ENCODE measurements at regions not wholly inside any gene's neighbourhood (a gene's known extent, or its start where the extent isn't known, plus 50 kb on each side); places are given as distances from the start of the nearest gene placed in this dataset.
"Not testable (repeated sequence)": the region's sequence is repeated elsewhere in the genome, so short reads cannot be mapped to it uniquely, and the experiment has no call there.

DNA sequence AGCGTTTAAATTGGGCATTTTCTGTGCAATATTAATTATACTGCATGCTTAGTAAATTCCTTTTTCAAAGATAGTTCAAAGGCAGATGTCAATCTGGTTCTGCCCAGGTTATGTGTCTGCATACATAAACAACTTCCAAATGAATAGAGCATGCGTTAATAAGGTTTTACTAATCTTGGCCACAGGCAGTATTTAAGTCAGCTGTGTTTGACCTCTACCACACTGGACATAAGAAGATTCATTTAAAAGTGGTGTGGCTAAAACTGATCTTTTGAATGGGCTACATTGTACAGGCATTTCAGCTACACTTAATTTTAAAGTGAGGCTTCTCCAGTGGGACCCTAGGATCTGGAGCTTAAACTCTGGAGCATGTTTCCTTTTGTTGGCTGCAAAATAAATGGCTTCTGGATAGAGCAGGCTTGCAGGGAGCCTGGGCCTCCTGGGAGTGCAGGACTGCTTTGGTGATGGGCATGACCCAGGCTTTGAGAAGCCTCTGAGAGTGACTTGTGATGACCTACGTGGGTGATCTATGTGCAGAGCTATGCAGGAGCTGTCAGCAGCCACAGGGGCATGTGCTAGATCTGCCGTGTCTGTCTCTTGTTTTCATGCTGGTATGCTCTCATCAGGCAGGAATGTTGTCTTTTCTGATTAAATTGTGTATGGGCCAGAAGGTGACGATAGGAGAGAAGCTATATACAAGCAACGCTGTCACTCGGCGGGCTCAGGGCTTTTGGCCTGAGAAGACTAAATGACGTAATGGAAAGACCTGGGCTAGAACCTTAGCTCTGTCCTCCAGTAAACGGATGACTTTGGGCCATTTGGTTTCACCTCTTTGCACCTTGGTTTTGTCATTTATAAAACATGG, 331.2 kb downstream of the QKI start:
- DNase-seq: no peak

DNA sequence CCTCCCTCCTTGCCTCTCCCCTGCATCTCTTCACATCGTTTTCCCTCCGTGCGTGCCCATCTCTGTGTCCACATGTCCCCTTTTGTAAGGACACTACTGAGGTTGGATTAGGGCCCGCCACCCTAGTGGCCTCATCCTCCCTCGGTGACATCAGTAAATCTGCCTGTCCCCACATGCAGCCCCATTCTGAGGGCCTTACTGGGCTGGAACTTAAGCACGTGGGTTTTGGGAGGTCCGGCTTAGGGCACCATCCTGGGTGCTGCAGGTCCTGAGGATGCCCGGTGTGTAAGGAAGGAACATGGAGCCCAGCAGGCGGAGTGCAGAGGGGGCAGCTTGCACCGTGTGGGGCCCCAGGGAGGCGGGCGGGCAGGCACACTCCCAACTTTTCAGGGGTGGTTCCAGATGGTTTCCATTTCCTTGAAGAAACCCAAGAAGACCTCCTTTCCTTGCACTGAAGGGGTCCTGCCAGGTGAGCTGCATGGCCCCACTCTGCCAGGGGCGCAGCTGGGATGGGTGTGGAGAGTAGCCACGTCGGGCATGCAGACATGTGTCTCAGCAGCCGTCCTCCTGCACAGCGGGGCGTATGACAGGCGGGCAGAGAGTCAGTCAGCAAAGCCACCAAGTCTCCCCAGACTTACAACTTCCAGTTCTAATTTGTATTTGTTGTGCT, 329.9 kb downstream of the QKI start:
- no peak for DNase-seq

DNA sequence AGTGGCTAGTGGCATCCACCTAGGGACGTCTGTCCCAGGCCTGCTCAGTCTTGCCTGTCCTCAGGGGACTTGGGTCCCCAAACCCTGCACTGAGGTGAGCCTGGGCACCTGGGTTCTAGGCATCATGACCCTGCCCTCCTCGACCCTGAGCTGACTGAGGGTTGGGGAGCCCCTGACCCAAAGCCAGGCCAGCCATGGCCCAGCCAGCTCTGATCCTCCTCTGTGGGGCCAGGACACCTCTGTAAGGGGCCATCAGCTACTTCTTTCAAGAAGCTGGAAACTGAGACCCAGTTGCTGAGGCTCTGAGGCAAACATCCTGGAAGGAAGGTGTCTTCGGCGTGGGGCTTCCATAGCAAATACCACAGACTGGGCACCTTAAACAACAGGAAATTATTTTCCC, 329.3 kb downstream of the QKI start:
- DNase-seq: no peak

DNA sequence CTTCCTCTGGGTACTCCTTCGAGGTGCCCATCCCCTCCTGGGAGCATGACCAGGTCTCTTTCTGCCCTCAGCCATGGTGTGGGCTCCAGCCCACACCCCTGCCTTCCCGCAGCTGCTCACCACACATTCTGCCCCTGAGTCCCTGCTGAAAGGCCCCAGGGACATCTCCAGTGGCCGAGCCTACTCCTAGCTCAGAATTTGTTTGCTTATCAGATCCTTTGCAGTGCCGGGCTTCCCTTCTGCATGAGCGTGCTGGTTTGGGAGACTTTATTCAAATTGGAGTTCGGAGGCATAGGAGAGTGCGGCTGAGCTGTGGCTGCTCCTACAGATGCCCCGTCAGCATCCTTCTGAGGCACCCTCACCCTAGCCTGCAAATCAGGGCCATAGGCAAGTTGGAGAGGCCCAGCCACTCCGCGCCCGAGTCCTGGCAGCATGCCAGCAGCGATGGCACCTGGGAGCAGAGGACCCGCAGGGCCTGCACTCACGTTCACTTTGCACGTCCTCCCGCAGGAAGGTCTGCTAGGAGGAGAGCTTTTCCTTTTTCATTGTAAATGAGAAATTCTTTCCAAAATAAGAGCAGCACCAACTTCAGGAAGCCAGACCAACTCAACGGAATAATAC, 327.3 kb downstream of the QKI start:
- no peak for DNase-seq

DNA sequence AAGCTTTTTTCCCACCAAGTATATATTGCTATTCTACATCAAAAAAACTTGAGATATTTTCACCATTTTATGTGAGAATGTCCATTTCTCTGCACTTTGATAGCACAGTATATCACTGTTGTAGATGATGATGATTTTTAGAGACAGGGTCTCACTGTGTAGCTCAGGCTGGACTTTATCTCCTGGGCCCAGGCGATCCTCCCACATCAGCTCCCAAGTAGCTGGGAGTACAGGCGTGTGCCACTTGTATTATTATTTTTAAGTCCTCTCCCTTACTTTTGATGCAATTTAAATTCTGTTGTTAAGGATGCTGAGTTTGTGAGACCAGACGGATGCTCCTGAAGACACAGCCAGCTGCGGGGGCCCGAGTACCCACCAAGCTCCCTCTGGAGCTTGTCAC, 326.8 kb downstream of the QKI start:
- no peak for DNase-seq

DNA sequence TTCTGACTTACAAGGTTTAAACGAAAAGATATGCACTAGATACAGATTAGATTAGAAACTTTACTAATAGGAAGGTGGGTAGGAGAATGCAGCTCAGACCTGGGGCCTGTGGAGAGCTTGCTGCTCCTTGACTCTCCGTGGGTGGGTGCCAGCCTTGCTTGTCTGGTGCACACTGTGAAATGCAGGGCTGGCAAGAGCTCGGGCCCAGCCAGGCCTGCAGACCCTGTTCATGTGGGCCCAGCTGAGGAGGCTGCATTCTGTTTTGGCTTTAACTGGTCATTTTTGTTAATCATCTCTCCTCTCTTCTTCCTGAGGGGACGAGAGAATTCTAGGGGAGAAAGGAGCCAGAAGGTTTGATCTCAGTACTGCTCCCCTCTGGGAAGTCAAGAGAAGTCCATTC, 325.4 kb downstream of the QKI start:
- no peak for DNase-seq

DNA sequence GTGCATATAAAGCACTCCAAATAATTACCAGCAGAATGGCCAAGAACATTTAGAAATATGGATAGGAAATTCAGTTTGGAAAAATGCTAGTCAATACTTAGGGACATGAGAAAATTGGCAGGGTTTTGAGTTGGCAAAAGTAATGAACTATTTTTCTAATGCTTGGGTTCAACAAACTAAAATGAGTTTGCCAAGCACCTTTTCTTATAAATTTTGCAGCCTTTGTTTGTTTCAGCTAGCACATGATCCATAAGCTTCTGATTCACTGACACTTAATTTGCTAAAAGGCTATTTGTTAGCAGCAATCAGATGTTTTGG, 324.8 kb downstream of the QKI start:
- no peak for DNase-seq

DNA sequence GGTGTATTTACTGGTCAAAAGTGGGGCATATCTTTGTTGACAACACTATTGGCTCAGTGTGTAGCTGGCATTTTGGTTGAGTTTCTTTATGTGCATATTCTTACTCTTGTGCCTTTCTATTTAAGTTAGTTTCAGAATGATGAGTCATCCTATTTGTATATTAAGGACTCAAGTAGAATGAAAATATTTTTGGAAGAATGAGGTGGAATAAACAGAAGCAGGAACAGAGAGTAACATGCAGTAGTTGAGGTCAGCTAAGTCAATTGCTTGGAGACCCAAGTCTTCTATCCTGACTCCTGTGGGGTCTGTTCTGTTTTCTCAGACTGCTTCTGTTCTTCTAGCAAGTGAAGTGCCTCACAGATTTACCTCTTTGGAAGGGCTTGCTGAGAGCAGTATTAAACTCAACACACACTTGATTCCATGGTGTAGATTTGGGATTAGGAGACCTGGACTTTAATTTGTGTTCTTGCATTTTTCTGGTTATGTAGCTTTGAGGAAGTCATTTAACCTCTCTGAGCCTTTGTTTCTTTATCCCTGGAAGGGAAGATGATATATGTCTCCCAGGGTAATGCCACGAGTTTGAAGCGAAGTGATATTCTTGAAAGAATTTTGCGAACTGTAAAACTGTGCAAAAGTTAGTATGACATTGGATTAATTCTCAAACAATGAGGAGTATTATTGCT, 324.3 kb downstream of the QKI start:
- no peak for DNase-seq

DNA sequence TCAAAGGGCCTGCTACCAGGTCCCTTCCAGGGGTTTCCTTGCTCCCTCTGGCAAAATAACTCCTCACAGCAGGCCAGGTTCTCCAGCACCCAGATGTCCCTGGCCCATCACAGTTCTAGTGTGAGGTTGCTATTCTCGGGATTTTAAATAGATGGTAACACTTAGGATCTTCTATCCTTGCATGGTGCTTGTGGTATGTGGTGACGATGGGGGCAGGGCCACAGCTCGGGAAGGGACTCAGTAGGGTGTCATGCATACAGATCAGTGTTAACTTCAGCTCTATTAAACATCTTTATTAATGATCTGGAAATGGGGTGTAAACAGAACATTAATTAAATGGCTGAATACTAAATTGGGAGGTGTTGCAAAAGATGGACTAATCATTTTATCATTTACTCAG, 323.8 kb downstream of the QKI start:
- no peak for DNase-seq

DNA sequence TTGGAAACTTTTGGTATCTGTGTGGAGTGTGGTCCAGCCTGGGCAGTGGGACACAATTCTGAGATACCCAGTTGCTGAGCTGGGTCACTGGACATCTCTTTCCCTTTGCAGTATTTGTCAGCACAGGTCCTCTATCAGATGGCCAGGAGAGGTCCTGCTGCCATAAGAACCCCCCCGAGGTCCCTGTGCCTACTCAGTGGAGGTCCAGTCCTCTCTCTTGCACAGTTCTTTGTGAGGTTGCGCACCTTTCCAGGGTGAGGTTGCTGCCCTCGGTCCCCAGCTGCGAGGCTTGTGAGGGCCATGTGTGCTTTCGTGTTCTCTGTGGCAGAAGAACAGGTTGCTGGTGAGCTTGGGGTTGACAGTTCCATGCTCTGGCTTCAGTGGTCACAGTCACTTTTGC, 320.6 kb downstream of the QKI start:
- DNase-seq: no peak

DNA sequence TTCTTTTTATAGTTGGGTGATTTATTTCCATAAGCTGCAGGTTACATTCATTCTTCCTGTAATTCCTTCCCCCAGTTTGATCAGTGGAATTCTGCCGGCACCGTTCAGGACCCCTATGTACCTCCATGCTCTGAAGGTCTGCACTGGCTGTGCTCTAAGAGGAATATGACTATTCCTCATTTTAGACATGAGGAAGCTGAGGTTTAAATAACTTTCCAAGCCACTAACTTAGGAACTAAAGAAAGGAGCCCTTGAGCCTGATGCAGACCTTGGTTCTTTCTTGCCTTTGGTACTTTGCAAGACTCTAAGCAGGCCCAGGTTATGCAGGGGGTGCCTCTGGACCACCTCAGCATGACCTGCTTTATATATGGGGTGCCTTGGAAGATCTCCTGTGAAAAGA, 318.5 kb downstream of the QKI start:
- DNase-seq: no peak

DNA sequence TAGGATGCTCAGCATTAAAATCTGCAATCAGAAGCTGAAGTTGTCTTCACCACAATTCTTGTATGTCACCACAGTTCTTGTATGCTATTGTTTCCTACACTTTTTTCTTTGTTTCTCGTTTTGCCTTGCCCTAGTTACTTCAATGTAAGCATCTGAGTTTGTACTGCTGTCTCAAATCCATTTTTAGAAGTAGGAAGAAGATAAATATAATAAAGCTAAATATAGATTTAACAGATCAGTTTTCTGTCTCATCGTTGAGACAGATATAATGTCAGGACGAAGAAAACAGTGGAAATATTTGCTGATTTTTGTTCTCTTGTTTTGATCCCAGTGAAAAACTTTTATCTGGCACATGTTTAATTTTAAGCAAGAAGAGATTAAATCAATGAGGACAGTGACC, 318.0 kb downstream of the QKI start:
- DNase-seq: no peak

DNA sequence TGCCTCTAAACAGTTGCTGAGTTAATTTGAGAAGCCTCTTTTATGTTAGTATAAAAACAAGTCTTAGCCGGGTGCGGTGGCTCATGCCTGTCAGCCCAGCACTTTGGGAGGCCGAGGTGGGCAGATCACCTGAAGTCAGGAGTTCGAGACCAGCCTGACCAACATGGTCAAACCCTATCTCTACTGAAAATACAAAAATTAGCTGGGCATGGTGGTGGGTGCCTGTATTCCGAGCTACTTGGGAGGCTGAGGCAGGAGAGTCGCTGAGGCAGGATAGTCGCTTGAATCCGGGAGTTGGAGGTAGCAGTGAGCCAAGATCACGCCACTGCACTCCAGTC, 317.5 kb downstream of the QKI start:
- DNase-seq: not testable (repeated sequence)

DNA sequence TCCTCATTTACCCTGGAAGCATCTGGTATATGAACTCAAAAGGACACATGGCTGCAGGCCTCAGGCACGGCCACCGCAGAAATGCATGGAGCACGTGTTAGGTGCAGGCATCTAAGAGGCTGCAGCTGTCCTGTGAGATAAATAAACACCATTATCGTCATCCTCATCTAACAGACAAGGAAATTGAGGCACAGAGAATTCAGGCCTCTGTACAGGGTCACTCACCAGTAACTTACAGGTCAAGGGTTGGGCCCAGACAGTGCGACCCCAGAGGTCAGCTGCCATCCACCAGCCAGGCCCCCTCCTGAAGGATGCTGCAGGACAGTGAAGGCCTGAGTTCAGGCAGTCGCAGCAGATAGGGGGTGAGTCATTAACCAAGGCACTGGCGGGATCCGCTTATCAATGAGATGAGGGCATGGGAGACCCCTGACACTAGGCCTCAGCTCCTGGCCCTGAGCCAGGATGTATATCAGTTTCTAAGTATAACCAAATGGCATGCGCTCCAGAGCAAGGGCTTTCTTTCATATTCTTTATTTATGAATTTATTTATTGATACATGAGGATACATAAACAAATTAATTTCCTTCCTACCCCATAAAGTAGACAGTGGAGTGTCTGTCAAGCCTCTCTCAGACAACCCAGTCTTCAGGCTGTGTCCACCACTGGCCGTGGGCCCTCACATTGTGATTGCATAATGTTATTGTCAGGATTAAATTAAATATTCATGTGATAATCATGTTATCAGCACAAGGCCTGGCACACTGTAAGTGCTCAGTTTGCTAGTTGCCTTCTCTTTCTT, 316.9 kb downstream of the QKI start:
- no peak for DNase-seq

DNA sequence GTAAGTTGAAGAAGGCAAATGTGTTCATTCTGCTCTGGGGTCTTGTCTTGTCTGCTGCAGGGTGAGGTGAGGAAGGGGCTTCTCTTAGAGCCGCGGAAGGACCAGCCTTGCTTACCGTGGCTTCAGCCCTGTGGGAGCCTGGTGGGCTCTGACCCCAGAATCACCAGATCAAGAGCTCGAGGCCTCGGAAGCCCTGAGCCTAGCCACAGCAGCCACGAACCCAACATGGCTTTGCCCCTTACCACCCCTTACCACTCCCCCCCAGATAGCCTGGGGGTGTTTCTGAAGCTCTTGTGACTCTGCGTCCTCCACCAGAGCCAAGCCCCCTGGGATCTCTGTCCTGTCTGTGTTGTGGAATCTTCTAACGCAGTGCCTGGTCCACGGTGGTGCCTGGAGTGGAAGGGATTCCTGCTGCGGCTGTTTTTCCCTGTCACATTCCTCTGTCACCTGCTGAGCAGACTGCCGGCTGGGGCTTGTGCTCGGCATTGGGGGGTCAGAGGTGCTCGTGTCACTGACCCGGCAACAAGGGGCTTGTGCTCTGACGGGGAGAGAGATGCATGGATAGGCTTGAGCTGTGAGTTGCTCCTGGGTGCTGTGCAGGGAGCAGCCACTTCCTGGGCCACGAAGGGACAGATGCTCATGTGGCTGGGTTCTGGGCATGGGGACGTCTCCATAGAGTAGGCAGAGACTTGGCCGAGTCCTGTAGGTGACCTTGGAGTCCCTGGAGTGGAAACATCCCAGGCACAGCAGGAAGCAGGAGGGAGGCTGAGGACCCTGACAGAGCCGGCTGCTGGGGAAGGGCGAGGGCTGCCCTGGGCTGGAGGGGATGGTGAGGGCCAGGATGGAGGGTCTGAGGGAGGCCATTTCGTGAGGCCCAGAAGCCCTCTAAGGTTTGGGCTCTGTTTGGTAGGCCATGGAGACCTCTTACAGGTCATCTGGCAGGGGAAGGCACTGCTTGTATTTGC, 316.0 kb downstream of the QKI start:
- DNase-seq: no peak

DNA sequence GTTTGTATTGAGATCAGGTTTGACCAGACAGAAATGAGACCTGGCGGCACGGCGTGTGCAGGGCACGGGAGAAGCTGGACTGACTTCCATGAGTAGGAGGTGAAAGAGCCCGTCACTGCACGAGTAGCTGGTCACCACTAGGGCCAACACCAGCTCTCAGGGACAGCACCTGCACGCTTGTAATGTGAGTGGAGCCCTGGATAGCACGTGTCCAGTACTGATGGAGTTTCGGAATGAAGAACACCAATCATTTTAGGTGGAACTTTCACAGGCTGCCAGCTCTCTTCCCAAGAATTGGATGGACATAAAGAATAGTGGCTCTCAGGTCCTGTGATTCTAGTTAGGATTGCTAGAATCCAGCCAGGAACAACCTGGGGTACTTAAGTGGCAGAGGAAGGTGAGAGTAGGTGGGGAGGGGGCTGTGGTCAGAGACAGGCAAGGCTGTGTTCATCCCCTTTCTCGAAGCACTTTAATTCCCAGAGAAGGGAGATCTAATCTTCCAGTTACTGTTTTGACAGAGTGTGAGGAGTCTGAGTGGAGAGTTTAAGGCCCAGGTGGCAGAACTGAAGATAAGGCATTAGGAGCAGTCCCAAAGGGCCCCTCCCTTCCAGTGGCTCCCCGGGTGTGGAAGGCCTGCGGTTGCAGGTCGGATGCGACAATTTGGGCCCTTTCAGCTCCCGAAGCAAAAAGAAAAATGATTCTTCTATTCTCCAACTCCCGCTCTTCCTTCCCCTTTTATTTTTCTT, 314.8 kb downstream of the QKI start:
- DNase-seq: no peak

DNA sequence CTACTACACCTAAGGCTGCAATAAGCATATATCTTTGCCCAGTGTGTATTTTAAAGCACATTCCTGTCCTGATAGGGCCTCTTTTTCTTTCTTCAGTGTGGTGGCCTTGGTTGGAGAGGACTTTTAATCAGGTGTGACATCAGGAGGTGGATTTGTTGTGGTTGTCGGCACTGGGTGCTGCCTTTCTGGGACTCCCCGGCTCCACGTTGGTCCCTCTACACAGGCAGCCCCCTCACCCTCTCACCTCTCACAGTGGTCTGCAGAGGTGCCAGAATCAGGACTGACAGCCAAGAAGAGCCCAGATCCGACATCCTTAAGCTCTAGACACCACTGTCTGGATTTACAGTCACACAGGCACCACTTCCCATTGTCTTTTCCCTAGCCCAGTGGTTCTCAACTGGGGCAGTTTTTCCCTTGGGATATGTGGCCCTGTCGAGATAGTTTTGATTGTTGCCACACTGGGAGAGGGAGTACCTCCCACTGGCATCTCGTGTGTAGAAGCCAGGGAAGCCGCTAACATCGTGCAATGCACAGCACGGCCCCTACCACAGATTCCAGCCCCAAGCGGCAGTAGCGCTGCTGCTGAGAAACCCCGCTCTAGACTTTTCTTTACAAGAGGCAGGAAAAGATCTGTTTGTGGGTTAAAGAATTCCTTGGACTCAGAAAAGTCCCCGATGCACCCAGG, 314.1 kb downstream of the QKI start:
- no peak for DNase-seq

DNA sequence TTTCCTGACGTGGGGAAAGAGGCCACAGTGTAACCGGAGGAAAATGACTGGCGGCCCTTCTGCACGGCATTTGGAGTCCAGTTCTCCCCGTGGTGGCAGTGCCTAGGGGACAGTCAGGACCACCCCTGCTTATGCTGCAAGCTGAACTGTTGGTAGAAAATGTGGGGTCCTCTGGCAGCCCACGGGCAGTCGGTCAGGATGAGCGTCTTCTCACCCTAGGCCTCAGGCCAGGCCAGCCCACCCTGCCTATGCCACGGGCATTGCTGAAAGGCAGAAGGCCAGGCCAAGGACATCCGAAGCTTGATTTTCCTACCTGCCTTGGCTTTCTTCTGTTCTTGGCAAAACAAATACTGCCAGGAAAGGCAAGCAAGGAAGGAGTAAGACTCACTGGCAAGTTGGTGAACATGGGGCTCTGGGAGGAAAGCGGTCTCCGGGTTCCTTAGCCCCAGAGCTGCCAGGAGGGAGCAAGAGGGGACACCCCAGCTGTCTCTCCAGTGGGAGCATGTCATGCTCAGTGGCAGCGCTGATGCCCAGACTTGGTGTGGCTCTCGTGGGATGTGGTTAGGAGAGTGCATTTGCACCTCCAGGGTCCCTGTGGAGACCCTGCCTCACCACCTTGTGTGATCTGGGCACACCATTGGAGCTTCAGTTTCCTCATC, 311.6 kb downstream of the QKI start:
- DNase-seq: no peak

DNA sequence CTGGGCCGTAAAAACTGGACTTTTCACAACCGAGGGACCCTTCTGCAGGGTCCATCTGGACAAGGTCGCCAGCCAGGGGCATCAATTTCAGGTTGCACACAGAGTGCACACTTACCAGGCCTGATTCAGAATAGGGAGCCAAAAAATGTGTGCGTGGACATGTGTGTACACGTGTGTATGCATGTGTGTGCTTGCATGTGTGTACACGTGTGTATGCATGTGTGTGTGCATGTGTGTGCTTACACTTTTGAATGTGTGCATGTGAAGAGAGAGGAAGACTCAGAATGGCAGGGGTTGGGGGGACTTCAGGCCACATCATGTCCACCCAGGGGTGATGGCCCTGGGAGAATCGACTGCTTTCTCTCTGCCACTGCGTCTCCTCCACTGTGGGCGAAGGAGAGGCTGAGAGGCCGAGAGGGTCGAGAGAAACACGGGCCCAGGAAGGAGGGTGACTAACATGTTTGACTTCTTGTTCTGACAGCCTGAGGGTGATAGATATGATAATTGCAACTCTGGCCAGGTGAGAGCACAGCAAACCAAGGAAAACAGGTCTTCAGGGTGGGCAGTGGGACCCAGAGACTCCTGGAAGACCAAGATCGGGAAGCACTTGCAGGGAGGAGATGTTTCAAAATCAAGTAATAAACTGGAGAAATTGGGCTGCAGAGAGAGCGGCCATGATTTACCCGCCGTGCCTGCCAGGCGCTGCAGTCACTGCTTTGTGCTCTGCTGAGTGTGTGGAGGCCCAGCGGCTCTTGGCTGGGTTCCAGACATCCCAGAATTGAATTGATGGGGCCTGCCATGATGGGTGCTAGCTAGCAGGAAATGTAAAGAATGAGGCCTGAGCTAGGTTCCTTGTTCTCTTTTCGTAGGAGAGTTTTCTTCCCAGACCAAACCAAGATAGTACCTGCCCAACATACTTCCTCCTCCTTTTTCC, 310.8 kb downstream of the QKI start:
- DNase-seq: no peak

Data from activated CD4-positive, alpha-beta T cell treated with anti-CD3 and anti-CD28 coated beads for 4 hours (primary cell).